K562 (cell line): ENCODE measurements at regions not wholly inside any gene's neighbourhood (a gene's known extent, or its start where the extent isn't known, plus 50 kb on each side); places are given as distances from the start of the nearest gene placed in this dataset.

Source experiments
- ATAC-seq: fragments of 200-7000 bp; cut with Tn5 transposase; 3 replicates; pipeline ENCODE4 v1.9.1; 2020; ENCODE audit warnings: moderate library complexity
- BruUV-seq: library from RNA; stranded (reverse); fragments of 400-500 nt; replicated peaks from 2 replicates; lab custom pipeline; 2021; lab: Mats Ljungman, UMichigan
- CTCF ChIA-PET: fragments of 300-600 bp; formaldehyde crosslinking; extraction: SDS; loops from one replicate; lab custom pipeline; 2021; ENCODE audit warnings: low intra/inter-chr PET ratio; lab: Yijun Ruan, JAX
- POLR2A ChIA-PET: fragments of 300-600, 350-650 bp; sonication (Branson Sonifier 250); formaldehyde crosslinking; extraction: SDS; loops from one replicate; lab custom pipeline; 2021; ENCODE audit warnings: antibody characterized with exemption, inconsistent platforms; lab: Yijun Ruan, JAX
- DNase-seq, 4 experiments: peaks; one replicate each; pipeline versions ENCODE4 v3.0.0 to v3.0.0-alpha.2; 2011 to 2018; ENCODE audit warnings: low spot score in 3 of 4, mixed read lengths in 3 of 4; ENCODE audit errors: extremely low read depth in 1 of 4
- FAIRE-seq: peaks from 2 replicates; lab custom pipeline; 2011; peaks lifted over from hg19 to GRCh38; lab: Jason Lieb, UNC
- H2AFZ ChIP-seq: 2 replicates; pipeline ENCODE4 v1.6.0; 2011; ENCODE audit warnings: low read depth, low read length, control low read depth, inconsistent platforms
- H3K27ac ChIP-seq: fragments of 200-600 bp; 3 replicates; pipeline ENCODE4 v1.8.0; 2011; ENCODE audit warnings: low read depth, mild to moderate bottlenecking, control low read depth, inconsistent platforms, low read length, moderate library complexity, mixed read lengths; ENCODE audit errors: extremely low read depth
- H3K27me3 ChIP-seq, 2 experiments: fragments of 300-600 bp in 1 of 2; 2 replicates in 1 of 2; 3 replicates in 1 of 2; pipeline versions ENCODE4 v1.6.0 to v1.8.0; 2011; ENCODE audit warnings: inconsistent platforms in 2 of 2, low read length in 2 of 2, mild to moderate bottlenecking in 1 of 2, mixed read lengths in 1 of 2, moderate library complexity in 1 of 2; ENCODE audit not compliant: control insufficient read depth in 2 of 2, insufficient read depth in 2 of 2
- H3K36me3 ChIP-seq: fragments of 300-600 bp; 3 replicates; pipeline ENCODE4 v1.8.0; 2011; ENCODE audit warnings: mild to moderate bottlenecking, low read length, inconsistent platforms; ENCODE audit not compliant: control insufficient read depth, insufficient read depth
- H3K4me1 ChIP-seq, 2 experiments: fragments of 200-600 bp in 1 of 2; replicated peaks in 1 of 2; 2 replicates in 1 of 2; 3 replicates in 1 of 2; pipeline versions ENCODE4 v1.5.1 to v1.8.0; 2011; ENCODE audit warnings: inconsistent platforms in 2 of 2, low read length in 2 of 2, mild to moderate bottlenecking in 1 of 2, mixed read lengths in 1 of 2, moderate library complexity in 1 of 2; ENCODE audit not compliant: control insufficient read depth in 2 of 2, insufficient read depth in 2 of 2
- H3K4me2 ChIP-seq: 2 replicates; pipeline ENCODE4 v1.6.1; 2011; ENCODE audit warnings: low read length, control low read depth, inconsistent platforms, mixed read lengths; ENCODE audit not compliant: insufficient read depth
- H3K4me3 ChIP-seq: fragments of 200-600 bp; sonication (generic), shearing (Covaris generic); 2 replicates; pipeline ENCODE4 v1.5.1; 2016; ENCODE audit warnings: control low read depth, inconsistent platforms
- H3K79me2 ChIP-seq: fragments of 200-600 bp; 3 replicates; pipeline ENCODE4 v1.8.0; 2011; ENCODE audit warnings: low read length, inconsistent platforms; ENCODE audit not compliant: control insufficient read depth, insufficient read depth
- H3K9ac ChIP-seq, 2 experiments: 2 replicates each; pipeline versions ENCODE4 v1.6.0 to v1.6.1; 2011; ENCODE audit warnings: low read depth in 2 of 2, low read length in 2 of 2, control low read depth in 1 of 2, inconsistent platforms in 1 of 2, mild to moderate bottlenecking in 1 of 2, mixed read lengths in 1 of 2; ENCODE audit not compliant: insufficient read depth in 1 of 2
- H3K9me1 ChIP-seq: one replicate; pipeline ENCODE4 v1.6.0; 2011; ENCODE audit warnings: inconsistent platforms, mild to moderate bottlenecking, low read length, moderate library complexity; ENCODE audit not compliant: control insufficient read depth, insufficient read depth
- H3K9me3 ChIP-seq: replicated peaks from 2 replicates; pipeline ENCODE4 v1.5.1; 2011; ENCODE audit warnings: low read depth, low read length, inconsistent platforms; ENCODE audit not compliant: control insufficient read depth, insufficient read depth
- H4K20me1 ChIP-seq: replicated peaks from 2 replicates; pipeline ENCODE4 v1.6.1; 2011; ENCODE audit warnings: low read length, inconsistent platforms, mixed read lengths; ENCODE audit not compliant: control insufficient read depth, insufficient read depth
- DLX4 ChIP-seq: fragments of 250-450 bp; sonication (Bioruptor Pico); IDR thresholded peaks from 2 replicates; pipeline ENCODE4 v1.6.1; 2021; ENCODE audit warnings: mild to moderate bottlenecking
- ERF ChIP-seq: fragments of 450-650 bp; formaldehyde crosslinking; IDR thresholded peaks from 2 replicates; pipeline ENCODE4 v1.4.0; 2020; ENCODE audit warnings: mild to moderate bottlenecking, mixed read lengths
- FOXK2 ChIP-seq, 2 experiments: fragments of 450-650 bp; IDR thresholded peaks in 1 of 2; conservative IDR thresholded peaks in 1 of 2; 2 replicates each; pipeline ENCODE4 v1.6.1; 2016; ENCODE audit warnings: low read depth in 2 of 2, mild to moderate bottlenecking in 1 of 2
- KDM5B ChIP-seq: fragments of 200-600 bp; sonication (generic); IDR thresholded peaks from 2 replicates; pipeline ENCODE4 v1.6.1; 2012; ENCODE audit warnings: low read depth, mild to moderate bottlenecking, moderate library complexity, low read length, control low read depth, inconsistent platforms; ENCODE audit not compliant: insufficient replicate concordance
- MEF2A ChIP-seq: IDR thresholded peaks from 2 replicates; pipeline ENCODE4 v1.6.1; 2011; ENCODE audit warnings: low read depth, mild to moderate bottlenecking, low read length, moderate library complexity; ENCODE audit not compliant: control insufficient read depth
- NRF1 ChIP-seq, 2 experiments: fragments of 450-650 bp; IDR thresholded peaks in 1 of 2; conservative IDR thresholded peaks in 1 of 2; 2 replicates each; pipeline ENCODE4 v1.6.1; 2014; ENCODE audit warnings: mild to moderate bottlenecking in 2 of 2
- SMAD2 ChIP-seq: fragments of 150-350 bp; IDR thresholded peaks from 2 replicates; pipeline ENCODE4 v1.6.1; 2014; ENCODE audit warnings: low read depth, mild to moderate bottlenecking, low read length
- TEAD2 ChIP-seq: fragments of 450-650 bp; IDR thresholded peaks from 2 replicates; pipeline ENCODE4 v1.6.1; 2016; ENCODE audit warnings: missing genetic modification characterization, control low read depth, missing compliant biosample characterization
- ZNF316 ChIP-seq: fragments of 450-650 bp; IDR thresholded peaks from 2 replicates; pipeline ENCODE4 v1.6.1; 2016
- WGBS: fragments of 100-300 bp; shearing (Covaris generic); methylation state at CpG from one replicate; pipeline ENCODE4 v1.1.6; 2016; ENCODE audit warnings: low coverage, mixed read lengths; ENCODE audit not compliant: insufficient coverage; ENCODE audit errors: missing lambda C conversion rate; 5-methylcytosine and 5-hydroxymethylcytosine counted together
- in situ Hi-C: fragments of 300-500 bp; cut with MboI; formaldehyde crosslinking; loops from 4 replicates; pipeline ENCODE4 v1.15.0; 2018; ENCODE audit warnings: inconsistent platforms, mixed read lengths
- intact Hi-C: fragments of 100-400 bp; cut with micrococcal nuclease; formaldehyde crosslinking; loops from 2 replicates; pipeline ENCODE4 v1.14.2; 2022

GRCh38 chr7:57363321-57363720 lies 86.7 kb upstream of the ZNF716 start:
- Histone ChIP-seq H3K27me3 (no peaks in the 10 kb centered on the region), H3K9me3 (no peaks in the 10 kb centered on the region), H3K27ac (no peak overlapping the region), H3K4me1 (no peaks in the 10 kb centered on the region), H3K9me1 (no peaks in the 10 kb centered on the region), H3K9ac (no peak overlapping the region), H2AFZ (no peak overlapping the region), H4K20me1 (no peaks in the 10 kb centered on the region), H3K4me2 (no peak overlapping the region), H3K4me3 (no peak overlapping the region), H3K36me3 (no peaks in the 10 kb centered on the region), H3K79me2 (no peaks in the 10 kb centered on the region)
- BruUV-seq: no TSS peak
- intact Hi-C loops: no loop called here
- CTCF ChIA-PET: no interaction called here
- in situ Hi-C loops: no loop called here
- 0% methylated on average over 8 of the region's 8 CpGs for WGBS
- FAIRE-seq (no peak), DNase-seq (no peak), ATAC-seq (no peak)
- TF ChIP-seq ERF (no peak), DLX4 (CRISPR knock-in tag) (no peak), TEAD2 (tag) (no peak), ZNF316 (no peak), MEF2A (no peak), KDM5B (no peak), SMAD2 (no peak), NRF1 (conservative IDR thresholded peaks at IDR 0.05 in 1 of 2, IDR thresholded peaks at IDR 0.05 in 1 of 2) (no peak), FOXK2 (conservative IDR thresholded peaks at IDR 0.05 in 1 of 2, IDR thresholded peaks at IDR 0.05 in 1 of 2; ENCODE audit: low read depth in 2 of 2) (no peak)
- POLR2A ChIA-PET: no interaction called here
